ENCODE measurements at regions not wholly inside any gene's neighbourhood (a gene's known extent, or its start where the extent isn't known, plus 50 kb on each side); places are given as distances from the start of the nearest gene placed in this dataset.

- no peak for TF ChIP-seq EZH2 (IDR thresholded peaks at IDR 0.05; ENCODE audit: borderline replicate concordance, low read length)
- no peak for TF ChIP-seq CTCF (IDR thresholded peaks at IDR 0.05; ENCODE audit: low read length)
These were observed 172.9 kb downstream of the PMP22 start for GRCh38 chr17:15092261-15092660.
